Vagina (tissue), 2 donors: ENCODE measurements at regions not wholly inside any gene's neighbourhood (a gene's known extent, or its start where the extent isn't known, plus 50 kb on each side); places are given as distances from the start of the nearest gene placed in this dataset.

Experiments used
- DNase-seq, 2 donors: peaks; one replicate each; pipeline ENCODE4 v3.0.0-alpha.2; 2017; ENCODE audit errors: extremely low spot score in 2 of 2
- H3K27ac ChIP-seq: fragments of 200-600 bp; sonication (generic); one replicate; pipeline ENCODE4 v1.5.1; 2019
- H3K27me3 ChIP-seq: fragments of 200-600 bp; sonication (generic); one replicate; pipeline ENCODE4 v1.5.1; 2019
- H3K36me3 ChIP-seq, 2 donors: fragments of 200-600 bp; sonication (generic); one replicate each; pipeline ENCODE4 v1.5.1; 2017 to 2019
- H3K4me1 ChIP-seq: fragments of 200-600 bp; sonication (generic); one replicate; pipeline ENCODE4 v1.5.1; 2019
- H3K4me3 ChIP-seq, 2 donors: fragments of 200-600 bp; sonication (generic); 1 replicate in 1 of 2; 2 replicates in 1 of 2; pipeline ENCODE4 v1.5.1; 2016 to 2019
- H3K9me3 ChIP-seq: fragments of 200-600 bp; sonication (generic); one replicate; pipeline ENCODE4 v1.5.1; 2019
- CTCF ChIP-seq, 3 experiments: fragments of 450-650 bp in 2 of 3; fragments of 200-600 bp in 1 of 3; sonication (generic) in 1 of 3; IDR thresholded peaks; one replicate each; pipeline ENCODE4 v1.5.1; 2017 to 2019; ENCODE audit warnings: antibody characterized with exemption in 3 of 3, mild to moderate bottlenecking in 2 of 3, moderate library complexity in 2 of 3
- POLR2A ChIP-seq, 2 donors: fragments of 450-650 bp; IDR thresholded peaks; one replicate each; pipeline ENCODE4 v1.6.1; 2017; ENCODE audit warnings: antibody characterized with exemption in 2 of 2, mild to moderate bottlenecking in 2 of 2, moderate library complexity in 2 of 2
- POLR2AphosphoS5 ChIP-seq, 2 donors: sonication (generic); formaldehyde crosslinking; IDR thresholded peaks; one replicate each; pipeline ENCODE4 v1.9.0; 2017; ENCODE audit warnings: antibody characterized with exemption in 2 of 2, mild to moderate bottlenecking in 2 of 2, low read depth in 1 of 2; ENCODE audit not compliant: insufficient read depth in 1 of 2
- intact Hi-C: fragments of 100-400 bp; cut with DNase I; formaldehyde crosslinking; loops from one replicate; pipeline ENCODE4 v1.15.1; 2023

DNA sequence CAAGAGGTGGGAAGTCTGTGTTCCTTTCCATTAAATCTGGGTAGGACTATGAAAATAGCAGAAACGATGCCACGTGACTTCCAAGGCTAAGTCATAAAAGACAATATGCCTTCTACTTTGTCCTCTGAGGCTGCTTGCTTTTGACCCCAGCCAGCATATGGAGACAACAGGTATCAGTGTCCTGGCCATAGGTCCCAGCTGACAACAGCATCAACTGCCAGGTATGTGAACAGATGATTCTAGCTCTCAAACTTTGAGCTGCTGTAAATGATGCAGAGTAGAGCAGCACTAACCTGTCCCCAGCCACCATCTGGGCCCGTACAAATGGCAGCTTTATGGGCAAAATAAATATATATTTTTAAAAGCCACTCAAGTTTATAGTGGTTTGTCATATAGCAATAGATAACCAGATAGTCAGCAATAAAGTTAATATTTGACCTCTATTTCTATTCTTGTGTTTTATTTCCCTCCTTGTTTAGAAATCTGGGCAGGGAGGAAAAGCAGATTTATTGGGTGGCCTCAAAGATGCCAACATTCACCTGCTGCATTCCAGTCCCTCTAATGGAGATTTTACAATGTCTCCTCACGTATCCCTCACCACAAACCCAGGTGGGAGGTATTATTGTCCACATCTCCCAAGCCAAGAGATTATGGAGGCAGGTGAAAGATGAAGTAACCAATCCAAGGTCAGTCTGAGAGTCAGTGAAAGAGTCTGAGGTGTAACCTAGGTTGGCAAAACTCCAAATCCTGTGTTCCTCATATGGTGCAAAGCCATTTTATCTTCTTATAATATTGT, 209.6 kb upstream of the LARGE1 start:
- H3K27me3 ChIP-seq: no peaks in the 10 kb centered on the region
- H3K36me3 ChIP-seq: no peaks in the 10 kb centered on the region
- no peak for TF ChIP-seq CTCF (IDR thresholded peaks at IDR 0.05)
- H3K4me3 ChIP-seq: no peak overlapping the region
- H3K4me1 ChIP-seq: no peaks in the 10 kb centered on the region
- no peak for DNase-seq
- H3K9me3 ChIP-seq: no peaks in the 10 kb centered on the region
- H3K27ac ChIP-seq: no peak overlapping the region
- intact Hi-C loops: loop anchor here (10.0 kb wide), 1 partner anchor 65 kb away; no protein-coding TSS in a partner anchor

DNA sequence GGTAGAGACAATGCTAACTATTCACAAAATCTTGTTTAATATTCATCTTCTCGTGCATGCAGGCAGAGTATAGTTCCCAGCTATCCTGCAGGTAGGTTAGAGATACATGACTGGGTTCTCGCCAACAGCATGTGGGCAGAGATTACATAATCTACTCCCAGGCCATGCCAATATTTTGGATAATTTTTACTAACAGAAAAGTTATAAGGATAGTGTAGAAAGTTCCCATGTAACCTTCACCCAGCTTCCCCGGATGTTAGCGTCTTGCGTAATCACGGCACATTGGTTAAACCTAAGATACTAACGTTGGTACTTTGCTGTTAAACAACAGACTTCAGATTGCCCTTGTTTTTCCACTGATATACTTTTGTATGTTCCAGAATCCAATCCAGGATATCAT, 215.5 kb upstream of the LARGE1 start:
- Histone ChIP-seq H3K27ac (no peak overlapping the region), H3K9me3 (no peaks in the 10 kb centered on the region), H3K4me3 (no peak overlapping the region), H3K27me3 (no peaks in the 10 kb centered on the region), H3K4me1 (no peaks in the 10 kb centered on the region), H3K36me3 (no peaks in the 10 kb centered on the region)
- intact Hi-C loops: loop anchor here (10.0 kb wide), 1 partner anchor 59 kb away; no protein-coding TSS in a partner anchor
- no peak for TF ChIP-seq POLR2A (IDR thresholded peaks at IDR 0.05)
- no peak for TF ChIP-seq POLR2AphosphoS5 (IDR thresholded peaks at IDR 0.05; ENCODE audit: insufficient read depth in 1 of 2, low read depth in 1 of 2)
- no peak for TF ChIP-seq CTCF (IDR thresholded peaks at IDR 0.05)
- DNase-seq: no peak

GRCh38 chr22:34150023-34150422, 229.7 kb upstream of the LARGE1 start:
- TF ChIP-seq CTCF (IDR thresholded peaks at IDR 0.05) (no peak), POLR2AphosphoS5 (IDR thresholded peaks at IDR 0.05; ENCODE audit: insufficient read depth in 1 of 2, low read depth in 1 of 2) (no peak), POLR2A (IDR thresholded peaks at IDR 0.05) (no peak)
- Histone ChIP-seq H3K4me1 (no peaks in the 10 kb centered on the region), H3K27me3 (no peaks in the 10 kb centered on the region), H3K36me3 (no peaks in the 10 kb centered on the region), H3K9me3 (no peaks in the 10 kb centered on the region), H3K27ac (no peak overlapping the region), H3K4me3 (no peak overlapping the region)
- DNase-seq: no peak
- intact Hi-C loops: no loop called here

DNA sequence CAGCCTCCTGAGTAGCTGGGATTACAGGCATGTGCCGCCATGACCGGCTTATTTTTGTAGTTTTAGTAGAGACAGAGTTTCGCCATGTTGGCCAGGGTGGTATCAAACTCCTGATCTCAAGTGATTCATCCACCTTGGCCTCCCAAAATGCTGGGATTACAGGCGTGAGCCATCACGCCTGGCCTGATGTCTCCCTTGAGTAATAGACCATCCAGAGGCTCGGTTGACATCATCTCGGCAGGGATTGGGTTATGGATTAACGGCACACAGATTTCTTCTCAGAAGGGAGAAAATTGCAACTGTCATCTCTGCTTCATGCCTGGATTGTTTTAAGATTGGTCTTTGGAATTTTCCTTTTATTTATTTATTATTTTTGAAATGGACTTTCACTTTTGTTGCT, 239.2 kb upstream of the LARGE1 start:
- Histone ChIP-seq H3K36me3 (no peaks in the 10 kb centered on the region), H3K27me3 (no peaks in the 10 kb centered on the region), H3K9me3 (no peaks in the 10 kb centered on the region), H3K27ac (no peak overlapping the region), H3K4me1 (no peaks in the 10 kb centered on the region), H3K4me3 (no peak overlapping the region)
- intact Hi-C loops: no loop called here
- TF ChIP-seq POLR2AphosphoS5 (IDR thresholded peaks at IDR 0.05; ENCODE audit: insufficient read depth in 1 of 2, low read depth in 1 of 2) (no peak), CTCF (IDR thresholded peaks at IDR 0.05) (no peak), POLR2A (IDR thresholded peaks at IDR 0.05) (no peak)
- DNase-seq: no peak

DNA sequence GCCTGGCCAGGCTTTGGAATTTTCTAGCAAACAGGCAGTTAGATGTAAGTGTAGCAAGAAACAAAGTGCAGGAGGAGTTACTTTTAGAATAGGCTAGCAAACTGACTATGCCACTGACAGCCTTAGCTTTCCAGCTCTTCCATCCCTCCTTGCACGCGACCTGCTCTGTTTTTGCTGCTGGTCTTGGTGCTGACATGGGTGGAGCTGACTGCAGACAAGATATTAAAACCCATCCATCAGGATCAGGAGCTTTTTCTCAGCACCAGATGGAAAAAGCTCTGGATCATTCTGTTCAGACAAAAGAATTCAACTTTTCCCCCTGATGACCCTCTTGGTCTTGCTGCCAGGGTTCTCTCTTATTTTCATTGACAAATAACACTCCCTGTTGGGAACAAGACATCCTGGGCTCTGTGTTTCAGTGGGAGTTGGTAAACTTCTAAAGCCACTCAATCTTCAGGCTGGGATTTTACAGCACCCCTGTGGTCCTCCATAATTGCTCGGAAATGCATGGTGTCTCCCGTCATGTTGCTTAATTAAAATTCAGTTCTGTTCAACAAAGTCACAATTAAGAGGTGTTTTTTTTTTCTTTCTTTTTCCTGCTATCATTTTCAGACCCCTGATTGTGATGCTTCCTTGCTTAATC, 240.0 kb upstream of the LARGE1 start:
- Histone ChIP-seq H3K27me3 (no peaks in the 10 kb centered on the region), H3K36me3 (no peaks in the 10 kb centered on the region), H3K4me1 (no peaks in the 10 kb centered on the region), H3K27ac (no peak overlapping the region), H3K4me3 (no peak overlapping the region), H3K9me3 (no peaks in the 10 kb centered on the region)
- DNase-seq: no peak
- intact Hi-C loops: no loop called here
- TF ChIP-seq POLR2AphosphoS5 (IDR thresholded peaks at IDR 0.05; ENCODE audit: insufficient read depth in 1 of 2, low read depth in 1 of 2): no peak
